ENCODE measurements at regions not wholly inside any gene's neighbourhood (a gene's known extent, or its start where the extent isn't known, plus 50 kb on each side); places are given as distances from the start of the nearest gene placed in this dataset.

GRCh38 chr4:110815950-110816349 lies 193.1 kb upstream of the PITX2 start:
- Histone ChIP-seq H3K27ac (ENCODE audit: extremely low read depth, low read depth, low read length) (no peak overlapping the region), H2AFZ (ENCODE audit: low read depth, low read length) (no peak overlapping the region), H3K4me2 (ENCODE audit: insufficient read depth, low read length) (no peak overlapping the region), H4K20me1 (replicated peaks; ENCODE audit: control insufficient read depth, insufficient read depth, low read length) (no peaks in the 10 kb centered on the region), H3K27me3 (ENCODE audit: control insufficient read depth in 2 of 2, insufficient read depth in 2 of 2, low read length in 2 of 2) (no peaks in the 10 kb centered on the region), H3K9ac (ENCODE audit: insufficient read depth in 1 of 2, low read depth in 2 of 2, low read length in 2 of 2) (no peak overlapping the region), H3K79me2 (ENCODE audit: control insufficient read depth, insufficient read depth, low read length) (no peaks in the 10 kb centered on the region), H3K9me1 (ENCODE audit: control insufficient read depth, insufficient read depth, low read length) (no peaks in the 10 kb centered on the region), H3K4me1 (replicated peaks in 1 of 2; ENCODE audit: control insufficient read depth in 2 of 2, insufficient read depth in 2 of 2, low read length in 2 of 2) (no peaks in the 10 kb centered on the region), H3K9me3 (replicated peaks; ENCODE audit: control insufficient read depth, insufficient read depth, low read depth, low read length) (no peaks in the 10 kb centered on the region), H3K36me3 (ENCODE audit: control insufficient read depth, insufficient read depth, low read length) (no peaks in the 10 kb centered on the region), H3K4me3 (no peak overlapping the region)
- in situ Hi-C loops (cut with MboI) (no loop called here), intact Hi-C loops (cut with micrococcal nuclease) (no loop called here)
- 0% methylated on average over 4 of the region's 4 CpGs for WGBS (ENCODE audit: insufficient coverage, low coverage, missing lambda C conversion rate)
- DNase-seq (ENCODE audit: extremely low read depth in 1 of 4, low spot score in 3 of 4) (no peak), ATAC-seq (no peak), FAIRE-seq (no peak)
- POLR2A ChIA-PET: no interaction called here
- CTCF ChIA-PET (ENCODE audit: low intra/inter-chr PET ratio): no interaction called here
- BruUV-seq (replicated peaks): no TSS peak
- TF ChIP-seq ZNF512 (tag; IDR thresholded peaks at IDR 0.05) (no peak), CTCF (IDR thresholded peaks at IDR 0.05 in 2 of 3, conservative IDR thresholded peaks at IDR 0.05 in 1 of 3; ENCODE audit: insufficient read depth in 2 of 3, low read depth in 1 of 3, low read length in 3 of 3) (no peak), HOXB6 (CRISPR knock-in tag; IDR thresholded peaks at IDR 0.05; ENCODE audit: borderline replicate concordance) (no peak), XRCC3 (IDR thresholded peaks at IDR 0.05) (no peak), CEBPB (tag; IDR thresholded peaks at IDR 0.05) (no peak), RBM17 (IDR thresholded peaks at IDR 0.05; ENCODE audit: borderline replicate concordance, low read depth, low read length) (no peak), KDM4B (IDR thresholded peaks at IDR 0.05; ENCODE audit: borderline replicate concordance in 2 of 2, low read depth in 1 of 2) (no peak), HMBOX1 (IDR thresholded peaks at IDR 0.05) (no peak), ZNF197 (CRISPR knock-in tag; IDR thresholded peaks at IDR 0.05; ENCODE audit: low read depth) (no peak), AFF1 (IDR thresholded peaks at IDR 0.05; ENCODE audit: low read depth in 1 of 2, partially characterized antibody in 2 of 2) (no peak), NBN (IDR thresholded peaks at IDR 0.05; ENCODE audit: low read depth) (no peak), PURB (CRISPR knock-in tag; IDR thresholded peaks at IDR 0.05; ENCODE audit: low read depth) (no peak), SMARCA5 (IDR thresholded peaks at IDR 0.05) (no peak)
